ENCODE measurements at regions not wholly inside any gene's neighbourhood (a gene's known extent, or its start where the extent isn't known, plus 50 kb on each side); places are given as distances from the start of the nearest gene placed in this dataset.
"Not testable (repeated sequence)": the region's sequence is repeated elsewhere in the genome, so short reads cannot be mapped to it uniquely, and the experiment has no call there.

GRCh38 chr21:14010729-14011128 is 200.0 kb downstream of the LIPI start:
- Mint-ChIP-seq H3K27me3 (ENCODE audit: insufficient read depth) (no peaks in the 10 kb centered on the region), H3K9me3 (peaks cover 58% of the 10 kb centered on the region), H3K27ac (no peak overlapping the region), H3K36me3 (ENCODE audit: low read depth) (no peaks in the 10 kb centered on the region), H3K4me1 (no peaks in the 10 kb centered on the region), H3K4me3 (no peak overlapping the region)
- H3K4me3 ChIP-seq (ENCODE audit: low read length) = no peak overlapping the region
- H3K27me3 ChIP-seq (ENCODE audit: control insufficient read depth, insufficient read depth, low read length, poor library complexity, severe bottlenecking) = no peaks in the 10 kb centered on the region
- no peak for DNase-seq
- no peaks in the 10 kb centered on the region for H3K36me3 ChIP-seq (ENCODE audit: control insufficient read depth, insufficient read depth, low read length)
- no peak overlapping the region for H3K9ac ChIP-seq (ENCODE audit: extremely low read depth, low read length, poor library complexity, severe bottlenecking)
- TF ChIP-seq, protein P1, sequence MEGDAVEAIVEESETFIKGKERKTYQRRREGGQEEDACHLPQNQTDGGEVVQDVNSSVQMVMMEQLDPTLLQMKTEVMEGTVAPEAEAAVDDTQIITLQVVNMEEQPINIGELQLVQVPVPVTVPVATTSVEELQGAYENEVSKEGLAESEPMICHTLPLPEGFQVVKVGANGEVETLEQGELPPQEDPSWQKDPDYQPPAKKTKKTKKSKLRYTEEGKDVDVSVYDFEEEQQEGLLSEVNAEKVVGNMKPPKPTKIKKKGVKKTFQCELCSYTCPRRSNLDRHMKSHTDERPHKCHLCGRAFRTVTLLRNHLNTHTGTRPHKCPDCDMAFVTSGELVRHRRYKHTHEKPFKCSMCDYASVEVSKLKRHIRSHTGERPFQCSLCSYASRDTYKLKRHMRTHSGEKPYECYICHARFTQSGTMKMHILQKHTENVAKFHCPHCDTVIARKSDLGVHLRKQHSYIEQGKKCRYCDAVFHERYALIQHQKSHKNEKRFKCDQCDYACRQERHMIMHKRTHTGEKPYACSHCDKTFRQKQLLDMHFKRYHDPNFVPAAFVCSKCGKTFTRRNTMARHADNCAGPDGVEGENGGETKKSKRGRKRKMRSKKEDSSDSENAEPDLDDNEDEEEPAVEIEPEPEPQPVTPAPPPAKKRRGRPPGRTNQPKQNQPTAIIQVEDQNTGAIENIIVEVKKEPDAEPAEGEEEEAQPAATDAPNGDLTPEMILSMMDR (conservative IDR thresholded peaks at IDR 0.05) = no peak
- WGBS, 2 experiments (ENCODE audit: insufficient coverage in 1 of 2, insufficient read length in 1 of 2) = 81 to 90% methylated on average over 8 of the region's 8 CpGs
- H3K27ac ChIP-seq (ENCODE audit: low read depth, low read length) = no peak overlapping the region
- H3K9me3 ChIP-seq (ENCODE audit: control insufficient read depth, low read length) = no peaks in the 10 kb centered on the region
- no peaks in the 10 kb centered on the region for H3K4me1 ChIP-seq (ENCODE audit: control insufficient read depth, insufficient read depth, low read length)

DNA sequence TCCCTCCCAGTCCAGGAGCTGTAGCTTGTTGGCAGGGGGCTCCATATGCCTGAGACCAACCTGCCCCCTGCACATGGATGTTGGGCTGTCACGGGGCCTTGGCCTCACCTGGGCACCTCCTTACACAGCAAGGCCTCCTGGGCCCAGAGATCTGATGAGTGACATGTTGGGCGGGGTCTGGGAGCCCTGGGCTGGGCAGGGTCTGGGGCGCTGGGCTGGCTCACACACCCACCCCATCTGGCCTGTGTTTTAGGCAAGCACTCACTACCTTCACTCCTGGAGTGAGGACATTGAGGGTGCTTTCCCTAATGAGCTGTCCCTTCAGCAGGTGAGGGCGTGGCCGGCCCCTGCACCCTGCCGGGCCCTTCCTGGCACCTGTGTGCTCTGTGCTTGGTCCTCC is 200.8 kb downstream of the LIPI start:
- peaks cover 59% of the 10 kb centered on the region for H3K9me3 Mint-ChIP-seq
- H3K4me1 Mint-ChIP-seq; H3K4me1 ChIP-seq (ENCODE audit: control insufficient read depth, insufficient read depth, low read length); H3K4me3 Mint-ChIP-seq; H3K27ac Mint-ChIP-seq; H3K27ac ChIP-seq (ENCODE audit: low read depth, low read length); H3K4me3 ChIP-seq (ENCODE audit: low read length); H3K27me3 ChIP-seq (ENCODE audit: control insufficient read depth, insufficient read depth, low read length, poor library complexity, severe bottlenecking); H3K9me3 ChIP-seq (ENCODE audit: control insufficient read depth, low read length); H3K9ac ChIP-seq (ENCODE audit: extremely low read depth, low read length, poor library complexity, severe bottlenecking); H3K27me3 Mint-ChIP-seq (ENCODE audit: insufficient read depth); DNase-seq; H3K36me3 Mint-ChIP-seq (ENCODE audit: low read depth); H3K36me3 ChIP-seq (ENCODE audit: control insufficient read depth, insufficient read depth, low read length): not testable (repeated sequence)
- 40 to 77% methylated on average over 1 to 6 of the region's 6 CpGs for WGBS, 2 experiments (ENCODE audit: insufficient coverage in 1 of 2, insufficient read length in 1 of 2)

GRCh38 chr21:14009238-14009981 is 201.3 kb downstream of the LIPI start:
- not testable (repeated sequence) for H3K36me3 Mint-ChIP-seq (ENCODE audit: low read depth); H3K36me3 ChIP-seq (ENCODE audit: control insufficient read depth, insufficient read depth, low read length); H3K27ac ChIP-seq (ENCODE audit: low read depth, low read length); H3K4me3 ChIP-seq (ENCODE audit: low read length); H3K4me3 Mint-ChIP-seq; DNase-seq; H3K27me3 ChIP-seq (ENCODE audit: control insufficient read depth, insufficient read depth, low read length, poor library complexity, severe bottlenecking); H3K9me3 ChIP-seq (ENCODE audit: control insufficient read depth, low read length); H3K9ac ChIP-seq (ENCODE audit: extremely low read depth, low read length, poor library complexity, severe bottlenecking); H3K4me1 ChIP-seq (ENCODE audit: control insufficient read depth, insufficient read depth, low read length); H3K27me3 Mint-ChIP-seq (ENCODE audit: insufficient read depth); H3K4me1 Mint-ChIP-seq; H3K27ac Mint-ChIP-seq
- WGBS, 2 experiments (ENCODE audit: insufficient coverage in 1 of 2, insufficient read length in 1 of 2) = 85 to 93% methylated on average over 10 to 22 of the region's 22 CpGs
- H3K9me3 Mint-ChIP-seq = peaks cover 63% of the 10 kb centered on the region

GRCh38 chr21:14008436-14008835 is 202.3 kb downstream of the LIPI start:
- H3K9me3 ChIP-seq (ENCODE audit: control insufficient read depth, low read length); H3K27me3 Mint-ChIP-seq (ENCODE audit: insufficient read depth); H3K4me1 Mint-ChIP-seq; H3K4me3 ChIP-seq (ENCODE audit: low read length); H3K4me1 ChIP-seq (ENCODE audit: control insufficient read depth, insufficient read depth, low read length); DNase-seq; H3K4me3 Mint-ChIP-seq; H3K27me3 ChIP-seq (ENCODE audit: control insufficient read depth, insufficient read depth, low read length, poor library complexity, severe bottlenecking); H3K36me3 Mint-ChIP-seq (ENCODE audit: low read depth); H3K36me3 ChIP-seq (ENCODE audit: control insufficient read depth, insufficient read depth, low read length); H3K9ac ChIP-seq (ENCODE audit: extremely low read depth, low read length, poor library complexity, severe bottlenecking); H3K27ac ChIP-seq (ENCODE audit: low read depth, low read length); H3K27ac Mint-ChIP-seq: not testable (repeated sequence)
- H3K9me3 Mint-ChIP-seq = peaks cover 63% of the 10 kb centered on the region
- WGBS, 2 experiments (ENCODE audit: insufficient coverage in 1 of 2, insufficient read length in 1 of 2) = 85 to 100% methylated on average over 1 to 5 of the region's 5 CpGs

DNA sequence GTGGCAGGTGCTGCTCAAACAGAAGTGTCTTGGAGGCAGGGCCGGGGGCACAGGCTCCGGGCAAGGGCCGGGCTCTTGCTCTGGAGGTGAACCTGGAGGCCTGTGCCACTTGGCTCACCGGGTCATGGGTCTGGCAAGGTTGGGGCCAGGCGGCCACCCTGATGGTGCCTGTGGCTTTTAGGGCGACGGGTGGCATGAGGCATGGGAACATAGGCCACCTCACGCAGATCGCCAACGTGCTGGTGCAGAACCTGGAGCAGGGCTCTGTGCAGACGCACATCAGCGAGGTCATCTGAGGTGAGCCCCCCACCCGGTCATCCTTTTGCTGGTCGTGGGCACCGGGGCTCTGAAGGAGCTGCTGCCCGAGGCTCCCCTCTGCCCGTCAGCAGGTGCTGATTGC is 202.7 kb downstream of the LIPI start:
- H3K9me3 Mint-ChIP-seq = peaks cover 64% of the 10 kb centered on the region
- H3K4me3 Mint-ChIP-seq; H3K27ac Mint-ChIP-seq; H3K4me1 ChIP-seq (ENCODE audit: control insufficient read depth, insufficient read depth, low read length); H3K4me1 Mint-ChIP-seq; H3K36me3 Mint-ChIP-seq (ENCODE audit: low read depth); H3K27ac ChIP-seq (ENCODE audit: low read depth, low read length); H3K27me3 Mint-ChIP-seq (ENCODE audit: insufficient read depth); DNase-seq; H3K27me3 ChIP-seq (ENCODE audit: control insufficient read depth, insufficient read depth, low read length, poor library complexity, severe bottlenecking); H3K4me3 ChIP-seq (ENCODE audit: low read length); H3K9ac ChIP-seq (ENCODE audit: extremely low read depth, low read length, poor library complexity, severe bottlenecking); H3K36me3 ChIP-seq (ENCODE audit: control insufficient read depth, insufficient read depth, low read length); H3K9me3 ChIP-seq (ENCODE audit: control insufficient read depth, low read length): not testable (repeated sequence)
- 87 to 100% methylated on average over 3 to 14 of the region's 17 CpGs for WGBS, 2 experiments (ENCODE audit: insufficient coverage in 1 of 2, insufficient read length in 1 of 2)

GRCh38 chr21:14006144-14006543 is 204.6 kb downstream of the LIPI start:
- H3K27ac ChIP-seq (ENCODE audit: low read depth, low read length); H3K36me3 ChIP-seq (ENCODE audit: control insufficient read depth, insufficient read depth, low read length); H3K27me3 ChIP-seq (ENCODE audit: control insufficient read depth, insufficient read depth, low read length, poor library complexity, severe bottlenecking); H3K36me3 Mint-ChIP-seq (ENCODE audit: low read depth); H3K9ac ChIP-seq (ENCODE audit: extremely low read depth, low read length, poor library complexity, severe bottlenecking); H3K4me1 ChIP-seq (ENCODE audit: control insufficient read depth, insufficient read depth, low read length); H3K27me3 Mint-ChIP-seq (ENCODE audit: insufficient read depth); H3K4me3 Mint-ChIP-seq; H3K27ac Mint-ChIP-seq; DNase-seq; H3K4me1 Mint-ChIP-seq; H3K4me3 ChIP-seq (ENCODE audit: low read length); H3K9me3 ChIP-seq (ENCODE audit: control insufficient read depth, low read length): not testable (repeated sequence)
- peaks cover 60% of the 10 kb centered on the region for H3K9me3 Mint-ChIP-seq
- WGBS, 2 experiments (ENCODE audit: insufficient coverage in 1 of 2, insufficient read length in 1 of 2) = 68% methylated on average over 5 of the region's 7 CpGs; no CpG with 5 or more reads in 1 of the 2 experiments
